IMR-90 (cell line): ENCODE measurements at regions not wholly inside any gene's neighbourhood (a gene's known extent, or its start where the extent isn't known, plus 50 kb on each side); places are given as distances from the start of the nearest gene placed in this dataset.
"Not testable (repeated sequence)": the region's sequence is repeated elsewhere in the genome, so short reads cannot be mapped to it uniquely, and the experiment has no call there.

Experiments used
- ATAC-seq: fragments of 200-7000 bp; cut with Tn5 transposase; 2 replicates; pipeline ENCODE4 v1.9.1; 2020; ENCODE audit warnings: low read depth, mild to moderate bottlenecking, moderate library complexity
- BruUV-seq: library from RNA; stranded (reverse); fragments of 400-500 nt; replicated peaks from 2 replicates; lab custom pipeline; 2021; lab: Mats Ljungman, UMichigan
- CTCF ChIA-PET: fragments of 300-600 bp; formaldehyde crosslinking; extraction: SDS; loops from one replicate; lab custom pipeline; 2021; ENCODE audit warnings: antibody characterized with exemption; lab: Yijun Ruan, JAX
- POLR2A ChIA-PET: fragments of 300-600 bp; sonication (Branson Sonifier 250); formaldehyde crosslinking; loops from one replicate; lab custom pipeline; 2022; ENCODE audit warnings: antibody characterized with exemption; ENCODE audit not compliant: unreplicated experiment; lab: Charles Lee
- DNase-seq: peaks from one replicate; pipeline ENCODE4 v3.0.0; 2013
- H2AFZ ChIP-seq: replicated peaks from 2 replicates; pipeline ENCODE3; 2013; ENCODE audit warnings: low read length, mild to moderate bottlenecking; ENCODE audit not compliant: poor library complexity
- H2AK5ac ChIP-seq: 2 replicates; pipeline ENCODE4 v1.6.1; 2013; ENCODE audit warnings: low read depth, low read length, inconsistent platforms
- H2AK9ac ChIP-seq: replicated peaks from 2 replicates; pipeline ENCODE3; 2013; ENCODE audit warnings: mild to moderate bottlenecking, low read depth, low read length, moderate library complexity; ENCODE audit not compliant: poor library complexity
- H2BK120ac ChIP-seq: 2 replicates; pipeline ENCODE4 v1.6.1; 2013; ENCODE audit warnings: low read depth, low read length, inconsistent platforms
- H2BK15ac ChIP-seq: 3 replicates; pipeline ENCODE4 v1.6.1; 2013; ENCODE audit warnings: low read depth, low read length, inconsistent platforms
- H2BK20ac ChIP-seq: 2 replicates; pipeline ENCODE4 v1.6.1; 2013; ENCODE audit warnings: low read depth, mild to moderate bottlenecking, inconsistent platforms, low read length, moderate library complexity
- H2BK5ac ChIP-seq: 2 replicates; pipeline ENCODE4 v1.6.1; 2013; ENCODE audit warnings: mild to moderate bottlenecking, low read depth, low read length, inconsistent platforms; ENCODE audit not compliant: poor library complexity, severe bottlenecking
- H3K14ac ChIP-seq: replicated peaks from 2 replicates; pipeline ENCODE4 v1.6.1; 2013; ENCODE audit warnings: low read depth, low read length, inconsistent platforms
- H3K18ac ChIP-seq: 2 replicates; pipeline ENCODE4 v1.6.1; 2013; ENCODE audit warnings: low read depth, low read length, control low read depth
- H3K23ac ChIP-seq: 2 replicates; pipeline ENCODE4 v1.6.1; 2013; ENCODE audit warnings: low read depth, low read length, inconsistent platforms
- H3K27ac ChIP-seq: 2 replicates; pipeline ENCODE4 v1.5.1; 2013; ENCODE audit warnings: mild to moderate bottlenecking, control low read depth, low read length; ENCODE audit not compliant: insufficient read depth
- H3K27me3 ChIP-seq: 2 replicates; pipeline ENCODE4 v1.6.1; 2013; ENCODE audit warnings: low read length; ENCODE audit not compliant: control insufficient read depth, insufficient read depth
- H3K36me3 ChIP-seq: 2 replicates; pipeline ENCODE4 v1.6.1; 2013; ENCODE audit warnings: low read length, mixed read lengths; ENCODE audit not compliant: control insufficient read depth, insufficient read depth
- H3K4ac ChIP-seq: 2 replicates; pipeline ENCODE4 v1.6.1; 2013; ENCODE audit warnings: low read depth, low read length, inconsistent platforms
- H3K4me1 ChIP-seq: 2 replicates; pipeline ENCODE4 v1.6.1; 2013; ENCODE audit warnings: low read length, mixed read lengths; ENCODE audit not compliant: control insufficient read depth, insufficient read depth
- H3K4me2 ChIP-seq: 2 replicates; pipeline ENCODE4 v1.6.1; 2013; ENCODE audit warnings: low read depth, mild to moderate bottlenecking, control low read depth, low read length, moderate library complexity
- H3K4me3 ChIP-seq: 2 replicates; pipeline ENCODE4 v1.5.1; 2013; ENCODE audit warnings: low read depth, mild to moderate bottlenecking, control low read depth, low read length, moderate library complexity; ENCODE audit not compliant: insufficient read depth
- H3K56ac ChIP-seq: 2 replicates; pipeline ENCODE4 v1.6.1; 2013; ENCODE audit warnings: low read length, inconsistent platforms; ENCODE audit not compliant: insufficient read depth; ENCODE audit errors: extremely low read depth
- H3K79me1 ChIP-seq, 2 experiments: 2 replicates each; pipeline ENCODE4 v1.6.1; 2013; ENCODE audit warnings: low read length in 2 of 2, inconsistent platforms in 1 of 2, low read depth in 1 of 2
- H3K9ac ChIP-seq: 2 replicates; pipeline ENCODE4 v1.6.1; 2013; ENCODE audit warnings: low read depth, low read length, control low read depth
- H3K9me1 ChIP-seq: 2 replicates; pipeline ENCODE4 v1.6.1; 2013; ENCODE audit warnings: low read length, inconsistent platforms; ENCODE audit not compliant: insufficient read depth
- H3K9me3 ChIP-seq: 2 replicates; pipeline ENCODE4 v1.6.1; 2013; ENCODE audit warnings: low read length; ENCODE audit not compliant: control insufficient read depth, insufficient read depth
- H4K20me1 ChIP-seq: 2 replicates; pipeline ENCODE4 v1.6.1; 2013; ENCODE audit warnings: low read length, inconsistent platforms; ENCODE audit not compliant: insufficient read depth
- H4K5ac ChIP-seq: 2 replicates; pipeline ENCODE4 v1.6.1; 2013; ENCODE audit warnings: mild to moderate bottlenecking, low read depth, low read length, control low read depth
- H4K8ac ChIP-seq, 2 experiments: 2 replicates each; pipeline ENCODE4 v1.6.1; 2013; ENCODE audit warnings: low read depth in 2 of 2, low read length in 2 of 2, control low read depth in 1 of 2, inconsistent platforms in 1 of 2
- H4K91ac ChIP-seq: 2 replicates; pipeline ENCODE4 v1.6.1; 2013; ENCODE audit warnings: low read depth, low read length, inconsistent platforms; ENCODE audit not compliant: insufficient read depth
- WGBS, 2 experiments: methylation state at CpG; one replicate each; pipeline versions ENCODE4 v1.1.5 to v1.1.7; 2013; ENCODE audit warnings: missing lambda C conversion rate in 2 of 2; ENCODE audit not compliant: insufficient read length in 1 of 2; ENCODE audit errors: extremely low coverage in 2 of 2; 5-methylcytosine and 5-hydroxymethylcytosine counted together
- dilution Hi-C: fragments of 300-500 bp; cut with HindIII; formaldehyde crosslinking; loops from one replicate; pipeline ENCODE4 v1.14.3; 2018; ENCODE audit warnings: low sequenced_read_pairs; ENCODE audit not compliant: unreplicated experiment
- in situ Hi-C: fragments of 300-500 bp; cut with MboI; formaldehyde crosslinking; loops from 3 replicates; pipeline ENCODE4 v1.14.3; 2019; ENCODE audit warnings: low sequenced_read_pairs, inconsistent platforms, mixed read lengths
- intact Hi-C: fragments of 100-400 bp; cut with micrococcal nuclease; formaldehyde crosslinking; loops from 2 replicates; pipeline ENCODE4 v1.10.0; 2022

DNA sequence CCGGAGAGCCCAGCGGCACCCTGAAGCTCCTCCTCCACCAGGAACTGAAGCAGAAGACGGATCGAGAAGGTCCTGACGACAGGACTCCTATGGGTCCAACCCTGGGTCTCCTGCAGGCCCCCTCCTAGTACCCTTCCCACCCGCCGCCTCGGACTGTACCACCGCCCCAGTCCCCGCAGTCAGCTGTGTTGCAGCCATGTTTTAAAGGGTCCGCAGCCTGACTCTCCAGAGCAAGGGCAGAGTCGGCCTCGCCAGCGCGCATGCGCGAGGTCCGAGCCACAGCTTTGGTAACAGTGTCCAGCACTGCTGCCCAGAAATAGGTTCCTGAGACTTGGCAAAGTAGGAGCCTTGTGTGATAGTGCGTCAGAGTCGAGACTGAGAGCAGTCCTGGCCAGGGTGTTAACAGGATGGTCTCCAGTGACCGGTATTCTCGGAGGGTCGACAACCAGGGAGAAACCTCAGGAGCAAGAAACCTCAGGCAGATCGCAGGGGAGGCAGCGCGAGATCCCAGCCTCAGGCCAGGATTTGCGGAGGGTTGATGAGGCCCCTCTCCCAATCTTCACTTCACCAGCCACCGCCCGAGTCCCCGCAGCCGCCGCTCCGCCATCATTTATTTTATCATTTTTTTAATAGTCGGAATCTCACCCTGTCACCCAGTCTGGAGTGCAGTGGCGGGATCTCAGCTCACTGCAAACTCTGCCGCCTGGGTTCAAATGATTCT lies 326.3 kb downstream of the ZNF716 start:
- H4K91ac ChIP-seq, H3K9me1 ChIP-seq, H3K23ac ChIP-seq, H3K27ac ChIP-seq, DNase-seq, ATAC-seq, H3K4me2 ChIP-seq, H3K4ac ChIP-seq, H2BK15ac ChIP-seq, H3K56ac ChIP-seq, BruUV-seq, in situ Hi-C loops, H2BK120ac ChIP-seq, H3K18ac ChIP-seq, H3K79me1 ChIP-seq, dilution Hi-C loops, H2BK5ac ChIP-seq, H4K5ac ChIP-seq, POLR2A ChIA-PET, H2AFZ ChIP-seq, H2AK5ac ChIP-seq, H3K27me3 ChIP-seq, intact Hi-C loops, H2AK9ac ChIP-seq, H3K4me3 ChIP-seq, H3K14ac ChIP-seq, H4K20me1 ChIP-seq, CTCF ChIA-PET, H3K4me1 ChIP-seq, H3K36me3 ChIP-seq, H4K8ac ChIP-seq, H3K9ac ChIP-seq, H2BK20ac ChIP-seq: not testable (repeated sequence)
- 91% methylated on average over 14 of the region's 36 CpGs; no CpG with 5 or more reads in 1 of the 2 experiments for WGBS, 2 experiments
- H3K9me3 ChIP-seq, result peaks cover 28% of the 10 kb centered on the region
